ENCODE measurements at regions not wholly inside any gene's neighbourhood (a gene's known extent, or its start where the extent isn't known, plus 50 kb on each side); places are given as distances from the start of the nearest gene placed in this dataset.

GRCh38 chr20:7820897-7821296 lies 119.4 kb downstream of the HAO1 start:
- TF ChIP-seq EZH2 (IDR thresholded peaks at IDR 0.05; ENCODE audit: insufficient read depth, poor library complexity, severe bottlenecking) (no peak), EZH2phosphoT487 (IDR thresholded peaks at IDR 0.05; ENCODE audit: insufficient read depth, low read depth) (no peak)

Measured in GM23248 (cell line).